ENCODE measurements at regions not wholly inside any gene's neighbourhood (a gene's known extent, or its start where the extent isn't known, plus 50 kb on each side); places are given as distances from the start of the nearest gene placed in this dataset.

GRCh38 chr10:111275091-111275490 is 198.3 kb downstream of the ADRA2A start:
- ChIA-PET POLR2A (no interaction called here), CTCF (no interaction called here)
- H3K4me3 ChIP-seq (ENCODE audit: low read depth, low read length) = no peak overlapping the region
- TF ChIP-seq, protein P1, sequence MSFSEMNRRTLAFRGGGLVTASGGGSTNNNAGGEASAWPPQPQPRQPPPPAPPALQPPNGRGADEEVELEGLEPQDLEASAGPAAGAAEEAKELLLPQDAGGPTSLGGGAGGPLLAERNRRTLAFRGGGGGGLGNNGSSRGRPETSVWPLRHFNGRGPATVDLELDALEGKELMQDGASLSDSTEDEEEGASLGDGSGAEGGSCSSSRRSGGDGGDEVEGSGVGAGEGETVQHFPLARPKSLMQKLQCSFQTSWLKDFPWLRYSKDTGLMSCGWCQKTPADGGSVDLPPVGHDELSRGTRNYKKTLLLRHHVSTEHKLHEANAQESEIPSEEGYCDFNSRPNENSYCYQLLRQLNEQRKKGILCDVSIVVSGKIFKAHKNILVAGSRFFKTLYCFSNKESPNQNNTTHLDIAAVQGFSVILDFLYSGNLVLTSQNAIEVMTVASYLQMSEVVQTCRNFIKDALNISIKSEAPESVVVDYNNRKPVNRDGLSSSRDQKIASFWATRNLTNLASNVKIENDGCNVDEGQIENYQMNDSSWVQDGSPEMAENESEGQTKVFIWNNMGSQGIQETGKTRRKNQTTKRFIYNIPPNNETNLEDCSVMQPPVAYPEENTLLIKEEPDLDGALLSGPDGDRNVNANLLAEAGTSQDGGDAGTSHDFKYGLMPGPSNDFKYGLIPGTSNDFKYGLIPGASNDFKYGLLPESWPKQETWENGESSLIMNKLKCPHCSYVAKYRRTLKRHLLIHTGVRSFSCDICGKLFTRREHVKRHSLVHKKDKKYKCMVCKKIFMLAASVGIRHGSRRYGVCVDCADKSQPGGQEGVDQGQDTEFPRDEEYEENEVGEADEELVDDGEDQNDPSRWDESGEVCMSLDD (tag by site-specific recombination; IDR thresholded peaks at IDR 0.05) = no peak
- TF ChIP-seq ZIC2 (tag by site-specific recombination; IDR thresholded peaks at IDR 0.05) = peak; percentile 25; the same call in 1 of the 2 replicates
- H3K4me1 ChIP-seq (ENCODE audit: control insufficient read depth, insufficient read depth, low read length) = peaks cover 3% of the 10 kb centered on the region; the same call in 1 of the 2 replicates
- H3K36me3 ChIP-seq (ENCODE audit: control insufficient read depth in 2 of 2, insufficient read depth in 1 of 2, low read length in 2 of 2) = no peaks in the 10 kb centered on the region
- no peaks in the 10 kb centered on the region for H3K9me3 ChIP-seq (ENCODE audit: control insufficient read depth, insufficient read depth, low read depth, low read length)
- no peak overlapping the region for H3K27ac ChIP-seq (ENCODE audit: extremely low read depth, low read depth, low read length)

DNA sequence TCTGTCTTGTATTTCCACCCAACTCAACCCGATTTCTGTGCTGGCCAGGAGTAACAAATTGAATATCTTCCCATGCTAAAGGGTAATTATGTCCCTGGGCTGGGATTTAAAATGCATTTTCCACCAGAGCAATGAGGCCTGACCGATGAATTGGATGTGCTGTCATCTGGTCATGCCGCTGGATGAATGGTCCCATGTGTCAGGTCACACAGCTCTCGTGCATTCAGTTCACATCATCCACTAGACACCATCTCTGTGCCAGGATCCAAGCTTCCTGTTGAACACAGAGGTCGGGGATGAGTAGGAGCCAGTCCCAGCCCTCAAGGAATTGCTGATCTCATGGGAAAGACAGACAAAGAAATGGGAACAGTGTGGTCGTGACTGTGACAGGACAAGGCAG is 200.8 kb downstream of the ADRA2A start:
- no peak for TF ChIP-seq ZNF658 (tag by site-specific recombination; IDR thresholded peaks at IDR 0.05)
- no peak for TF ChIP-seq MEIS1 (CRISPR knock-in tag; IDR thresholded peaks at IDR 0.05; ENCODE audit: borderline replicate concordance)
- TF ChIP-seq ZSCAN18 (tag by site-specific recombination; IDR thresholded peaks at IDR 0.05) = no peak
- TF ChIP-seq HOXA7 (CRISPR knock-in tag; IDR thresholded peaks at IDR 0.05; ENCODE audit: borderline replicate concordance) = no peak
- TF ChIP-seq, protein P2, sequence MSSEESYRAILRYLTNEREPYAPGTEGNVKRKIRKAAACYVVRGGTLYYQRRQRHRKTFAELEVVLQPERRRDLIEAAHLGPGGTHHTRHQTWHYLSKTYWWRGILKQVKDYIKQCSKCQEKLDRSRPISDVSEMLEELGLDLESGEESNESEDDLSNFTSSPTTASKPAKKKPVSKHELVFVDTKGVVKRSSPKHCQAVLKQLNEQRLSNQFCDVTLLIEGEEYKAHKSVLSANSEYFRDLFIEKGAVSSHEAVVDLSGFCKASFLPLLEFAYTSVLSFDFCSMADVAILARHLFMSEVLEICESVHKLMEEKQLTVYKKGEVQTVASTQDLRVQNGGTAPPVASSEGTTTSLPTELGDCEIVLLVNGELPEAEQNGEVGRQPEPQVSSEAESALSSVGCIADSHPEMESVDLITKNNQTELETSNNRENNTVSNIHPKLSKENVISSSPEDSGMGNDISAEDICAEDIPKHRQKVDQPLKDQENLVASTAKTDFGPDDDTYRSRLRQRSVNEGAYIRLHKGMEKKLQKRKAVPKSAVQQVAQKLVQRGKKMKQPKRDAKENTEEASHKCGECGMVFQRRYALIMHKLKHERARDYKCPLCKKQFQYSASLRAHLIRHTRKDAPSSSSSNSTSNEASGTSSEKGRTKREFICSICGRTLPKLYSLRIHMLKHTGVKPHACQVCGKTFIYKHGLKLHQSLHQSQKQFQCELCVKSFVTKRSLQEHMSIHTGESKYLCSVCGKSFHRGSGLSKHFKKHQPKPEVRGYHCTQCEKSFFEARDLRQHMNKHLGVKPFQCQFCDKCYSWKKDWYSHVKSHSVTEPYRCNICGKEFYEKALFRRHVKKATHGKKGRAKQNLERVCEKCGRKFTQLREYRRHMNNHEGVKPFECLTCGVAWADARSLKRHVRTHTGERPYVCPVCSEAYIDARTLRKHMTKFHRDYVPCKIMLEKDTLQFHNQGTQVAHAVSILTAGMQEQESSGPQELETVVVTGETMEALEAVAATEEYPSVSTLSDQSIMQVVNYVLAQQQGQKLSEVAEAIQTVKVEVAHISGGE (tag by site-specific recombination; conservative IDR thresholded peaks at IDR 0.05; ENCODE audit: low read depth) = no peak
- no peak for TF ChIP-seq ZNF670 (tag by site-specific recombination; IDR thresholded peaks at IDR 0.05; ENCODE audit: low read depth)
- TF ChIP-seq PATZ1 (tag by site-specific recombination; IDR thresholded peaks at IDR 0.05) = no peak
- no peak for TF ChIP-seq ZFP69B (tag by site-specific recombination; IDR thresholded peaks at IDR 0.05)
- TF ChIP-seq ZNF24 (tag by site-specific recombination; IDR thresholded peaks at IDR 0.05) = no peak
- TF ChIP-seq GLI2 (tag by site-specific recombination; IDR thresholded peaks at IDR 0.05; ENCODE audit: borderline replicate concordance, low read depth) = no peak
- no peak for TF ChIP-seq ZNF391 (tag by site-specific recombination; IDR thresholded peaks at IDR 0.05; ENCODE audit: borderline replicate concordance, low read depth)
- no peak for TF ChIP-seq ZNF610 (tag by site-specific recombination; IDR thresholded peaks at IDR 0.05; ENCODE audit: borderline replicate concordance)
- Histone ChIP-seq H3K36me3 (ENCODE audit: control insufficient read depth in 2 of 2, insufficient read depth in 1 of 2, low read length in 2 of 2) (no peaks in the 10 kb centered on the region), H3K27ac (ENCODE audit: extremely low read depth, low read depth, low read length) (no peak overlapping the region), H3K4me3 (ENCODE audit: low read depth, low read length) (no peak overlapping the region), H3K9me3 (ENCODE audit: control insufficient read depth, insufficient read depth, low read depth, low read length) (no peaks in the 10 kb centered on the region), H3K4me1 (ENCODE audit: control insufficient read depth, insufficient read depth, low read length) (0 out of 2 replicates have a peak, but pooled peaks cover 3% of the 10 kb centered on the region)
- ChIA-PET POLR2A (no interaction called here), CTCF (interaction anchor here (1.1 kb wide), 1 partner anchor 320 kb away, joined by 4 read pairs; no protein-coding TSS in a partner anchor)

Measured in HEK293 (cell line).